GM13977 (cell line): ENCODE measurements at regions not wholly inside any gene's neighbourhood (a gene's known extent, or its start where the extent isn't known, plus 50 kb on each side); places are given as distances from the start of the nearest gene placed in this dataset.

Experiments used
- DNase-seq: peaks from one replicate; pipeline ENCODE4 v3.0.0; 2012; ENCODE audit warnings: low spot score
- CTCF ChIP-seq: IDR thresholded peaks from 2 replicates; pipeline ENCODE4 v1.5.1; 2012; ENCODE audit warnings: mild to moderate bottlenecking, control low read depth; ENCODE audit not compliant: insufficient read depth; ENCODE audit errors: extremely low read depth, missing control alignments
- in situ Hi-C: fragments of 300-500 bp; cut with MboI; formaldehyde crosslinking; loops from one replicate; pipeline ENCODE4 v1.12.0; 2022; ENCODE audit warnings: low sequenced_read_pairs, low pct_unique_long_range_greater_than_20kb, mixed read lengths, inconsistent platforms; ENCODE audit not compliant: unreplicated experiment

GRCh38 chr7:124577256-124577655 is 188.3 kb downstream of the GPR37 start:
- no peak for DNase-seq
- in situ Hi-C loops = no loop called here
- no peak for TF ChIP-seq CTCF

GRCh38 chr7:124575176-124575575 is 190.4 kb downstream of the GPR37 start:
- in situ Hi-C loops = no loop called here
- no peak for DNase-seq

GRCh38 chr7:124570558-124570957 is 195.0 kb downstream of the GPR37 start:
- DNase-seq = no peak
- no peak for TF ChIP-seq CTCF
- in situ Hi-C loops = no loop called here

More at GRCh38 chr7:124575176-124575575, 190.4 kb downstream of the GPR37 start:
- no peak for TF ChIP-seq CTCF

GRCh38 chr7:124566583-124566982 is 199.0 kb downstream of the GPR37 start:
- in situ Hi-C loops = no loop called here
- DNase-seq = no peak

GRCh38 chr7:124557587-124557986 is 208.0 kb downstream of the GPR37 start:
- no peak for TF ChIP-seq CTCF
- in situ Hi-C loops = no loop called here
- no peak for DNase-seq

More at GRCh38 chr7:124566583-124566982, 199.0 kb downstream of the GPR37 start:
- TF ChIP-seq CTCF = no peak

GRCh38 chr7:124557101-124557500 is 208.5 kb downstream of the GPR37 start:
- DNase-seq = no peak
- no peak for TF ChIP-seq CTCF
- in situ Hi-C loops = no loop called here

- DNase-seq = no peak
- in situ Hi-C loops = no loop called here
- TF ChIP-seq CTCF = no peak
These were observed 212.1 kb downstream of the GPR37 start for GRCh38 chr7:124553502-124553901.
